ENCODE measurements at regions not wholly inside any gene's neighbourhood (a gene's known extent, or its start where the extent isn't known, plus 50 kb on each side); places are given as distances from the start of the nearest gene placed in this dataset.

GRCh38 chr7:156163747-156164146 lies 351.5 kb upstream of the SHH start:
- intact Hi-C loops (cut with micrococcal nuclease) = no loop called here
- ATAC-seq (no peak), DNase-seq (no peak)
- Mint-ChIP-seq H3K27ac (no peak overlapping the region), H3K4me1 (ENCODE audit: low read depth) (no peaks in the 10 kb centered on the region), H3K36me3 (ENCODE audit: low read depth) (no peaks in the 10 kb centered on the region), H3K4me3 (no peak overlapping the region), H3K27me3 (peaks cover 3% of the 10 kb centered on the region), H3K9me3 (no peaks in the 10 kb centered on the region)
- ChIA-PET CTCF (no interaction called here), POLR2A (no interaction called here)
- no peak for TF ChIP-seq CTCF (IDR thresholded peaks at IDR 0.05)

DNA sequence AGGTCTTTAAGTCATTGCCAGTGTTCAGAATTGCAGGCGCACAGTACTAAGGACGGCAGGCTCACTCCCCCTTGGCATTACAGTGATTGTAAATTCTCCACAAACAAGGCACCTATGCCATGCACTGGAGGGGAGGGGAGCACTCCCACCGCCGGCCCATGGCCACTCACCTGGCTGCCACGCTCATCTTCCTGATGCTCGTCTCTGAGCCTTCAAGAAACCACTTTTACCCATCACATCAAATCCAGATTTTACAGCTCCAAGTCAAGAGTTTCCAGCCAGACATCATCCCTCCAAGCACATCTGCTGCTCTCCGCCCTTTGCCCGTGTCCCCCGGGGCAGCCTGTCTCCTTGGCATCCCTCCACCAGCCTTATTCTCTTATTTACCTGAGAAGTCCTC lies 350.2 kb upstream of the SHH start:
- H3K9me3 Mint-ChIP-seq = no peaks in the 10 kb centered on the region
- TF ChIP-seq CTCF (IDR thresholded peaks at IDR 0.05) = no peak
- DNase-seq = no peak
- ChIA-PET POLR2A (no interaction called here), CTCF (no interaction called here)
- H3K27ac Mint-ChIP-seq = no peak overlapping the region
- no peaks in the 10 kb centered on the region for H3K36me3 Mint-ChIP-seq (ENCODE audit: low read depth)
- no peaks in the 10 kb centered on the region for H3K4me1 Mint-ChIP-seq (ENCODE audit: low read depth)
- intact Hi-C loops (cut with micrococcal nuclease) = no loop called here
- H3K27me3 Mint-ChIP-seq = peaks cover 3% of the 10 kb centered on the region
- no peak for ATAC-seq
- no peak overlapping the region for H3K4me3 Mint-ChIP-seq

DNA sequence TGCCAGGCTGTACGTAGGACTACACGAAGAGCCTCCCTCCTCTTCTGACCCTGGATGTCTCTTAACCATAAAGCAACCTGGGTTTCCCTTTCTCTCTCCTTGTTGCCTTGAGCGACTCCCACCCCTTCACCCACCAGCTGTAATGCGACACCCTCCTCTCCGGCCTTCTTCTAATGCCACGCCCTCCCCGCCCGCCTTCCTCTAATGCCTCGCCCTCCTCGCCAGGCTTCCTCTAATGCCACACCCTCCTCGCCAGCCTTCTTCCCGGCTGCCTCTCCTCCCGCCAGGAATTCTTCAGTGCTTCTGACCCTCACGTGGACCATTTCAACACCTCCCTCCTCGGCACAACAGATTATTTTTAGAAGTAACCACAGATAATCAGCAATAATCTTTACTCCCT lies 348.5 kb upstream of the SHH start:
- DNase-seq = no peak
- no peak for ATAC-seq
- intact Hi-C loops (cut with micrococcal nuclease) = no loop called here
- no peaks in the 10 kb centered on the region for H3K4me1 Mint-ChIP-seq (ENCODE audit: low read depth)
- no peak overlapping the region for H3K4me3 Mint-ChIP-seq
- no peak overlapping the region for H3K27ac Mint-ChIP-seq
- no peaks in the 10 kb centered on the region for H3K9me3 Mint-ChIP-seq
- H3K36me3 Mint-ChIP-seq (ENCODE audit: low read depth) = no peaks in the 10 kb centered on the region
- H3K27me3 Mint-ChIP-seq = peaks cover 3% of the 10 kb centered on the region
- CTCF ChIA-PET = no interaction called here
- POLR2A ChIA-PET = no interaction called here
- no peak for TF ChIP-seq CTCF (IDR thresholded peaks at IDR 0.05)

DNA sequence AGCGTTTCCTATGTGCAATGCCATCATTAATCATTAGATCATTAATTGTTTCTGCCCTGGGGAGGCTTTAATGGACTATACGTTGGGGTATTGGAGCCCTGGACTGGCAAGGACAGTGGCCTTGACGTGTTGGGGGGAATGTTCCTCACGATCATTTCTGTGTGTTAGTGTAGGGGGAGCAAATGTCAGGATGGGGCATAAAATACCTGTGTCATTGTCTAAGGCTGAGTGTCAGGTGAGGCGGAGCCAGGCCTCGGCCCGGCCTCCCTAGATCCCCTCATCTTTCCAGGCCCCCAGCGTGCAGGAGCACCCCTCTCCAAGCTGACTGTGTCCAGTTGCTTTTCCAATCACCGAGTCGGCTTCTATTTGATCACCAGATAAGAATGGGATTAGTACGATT lies 346.4 kb upstream of the SHH start:
- no peak overlapping the region for H3K4me3 Mint-ChIP-seq
- no peaks in the 10 kb centered on the region for H3K36me3 Mint-ChIP-seq (ENCODE audit: low read depth)
- no peaks in the 10 kb centered on the region for H3K4me1 Mint-ChIP-seq (ENCODE audit: low read depth)
- peaks cover 3% of the 10 kb centered on the region for H3K27me3 Mint-ChIP-seq
- no peak for DNase-seq
- POLR2A ChIA-PET = no interaction called here
- TF ChIP-seq CTCF (IDR thresholded peaks at IDR 0.05) = no peak
- intact Hi-C loops (cut with micrococcal nuclease) = no loop called here
- CTCF ChIA-PET = no interaction called here
- no peak for ATAC-seq
- no peaks in the 10 kb centered on the region for H3K9me3 Mint-ChIP-seq
- H3K27ac Mint-ChIP-seq = no peak overlapping the region

- intact Hi-C loops (cut with micrococcal nuclease) = no loop called here
- no peaks in the 10 kb centered on the region for H3K36me3 Mint-ChIP-seq (ENCODE audit: low read depth)
- no peaks in the 10 kb centered on the region for H3K4me1 Mint-ChIP-seq (ENCODE audit: low read depth)
- H3K27me3 Mint-ChIP-seq = peaks cover 3% of the 10 kb centered on the region
- ChIA-PET CTCF (no interaction called here), POLR2A (no interaction called here)
- no peak overlapping the region for H3K4me3 Mint-ChIP-seq
- TF ChIP-seq CTCF (IDR thresholded peaks at IDR 0.05) = no peak
- no peak for ATAC-seq
- H3K27ac Mint-ChIP-seq = no peak overlapping the region
- DNase-seq = no peak
- H3K9me3 Mint-ChIP-seq = peaks cover 1% of the 10 kb centered on the region
These were observed 345.9 kb upstream of the SHH start for GRCh38 chr7:156158213-156158612.
